Keratinocyte (primary cell): ENCODE measurements at regions not wholly inside any gene's neighbourhood (a gene's known extent, or its start where the extent isn't known, plus 50 kb on each side); places are given as distances from the start of the nearest gene placed in this dataset.

Source experiments
- DNase-seq: peaks from one replicate; pipeline ENCODE4 v3.0.0-alpha.2; 2011; ENCODE audit warnings: low read depth, missing footprints, low spot score
- FAIRE-seq: peaks from 2 replicates; lab custom pipeline; 2011; peaks lifted over from hg19 to GRCh38; lab: Jason Lieb, UNC
- H2AFZ ChIP-seq: 2 replicates; pipeline ENCODE4 v1.6.0; 2012; ENCODE audit warnings: low read length, control low read depth, inconsistent platforms; ENCODE audit not compliant: control insufficient read depth
- H3K27ac ChIP-seq: 2 replicates; pipeline ENCODE4 v1.5.1; 2011; ENCODE audit warnings: low read length; ENCODE audit not compliant: control insufficient read depth, insufficient read depth
- H3K27me3 ChIP-seq: 3 replicates; pipeline ENCODE4 v1.6.0; 2011; ENCODE audit warnings: low read length; ENCODE audit not compliant: control insufficient read depth, insufficient read depth; ENCODE audit errors: extremely low read depth
- H3K36me3 ChIP-seq, 2 experiments: 2 replicates in 1 of 2; 3 replicates in 1 of 2; pipeline ENCODE4 v1.5.1; 2011; ENCODE audit warnings: low read length in 2 of 2, mild to moderate bottlenecking in 1 of 2; ENCODE audit not compliant: control insufficient read depth in 2 of 2, insufficient read depth in 2 of 2; ENCODE audit errors: extremely low read depth in 1 of 2
- H3K4me1 ChIP-seq: 3 replicates; pipeline ENCODE4 v1.5.1; 2011; ENCODE audit warnings: low read length; ENCODE audit not compliant: control insufficient read depth, insufficient read depth; ENCODE audit errors: extremely low read depth
- H3K4me2 ChIP-seq: 3 replicates; pipeline ENCODE4 v1.6.0; 2011; ENCODE audit warnings: low read depth, low read length; ENCODE audit not compliant: control insufficient read depth, insufficient read depth; ENCODE audit errors: extremely low read depth
- H3K4me3 ChIP-seq, 3 experiments: fragments of 200-600 bp in 1 of 3; sonication (generic) in 1 of 3; 2 replicates in 2 of 3; 3 replicates in 1 of 3; pipeline ENCODE4 v1.5.1; 2011 to 2016; ENCODE audit warnings: low read length in 3 of 3, mild to moderate bottlenecking in 3 of 3, control low read depth in 2 of 3, inconsistent platforms in 1 of 3, low read depth in 1 of 3, mixed read lengths in 1 of 3, mixed run types in 1 of 3, moderate library complexity in 1 of 3; ENCODE audit not compliant: control insufficient read depth in 2 of 3, insufficient read depth in 2 of 3; ENCODE audit errors: extremely low read depth in 1 of 3
- H3K79me2 ChIP-seq: 2 replicates; pipeline ENCODE4 v1.6.0; 2012; ENCODE audit warnings: low read length; ENCODE audit not compliant: control insufficient read depth, insufficient read depth
- H3K9ac ChIP-seq: 3 replicates; pipeline ENCODE4 v1.6.0; 2011; ENCODE audit warnings: low read length; ENCODE audit not compliant: control insufficient read depth, insufficient read depth; ENCODE audit errors: extremely low read depth
- H3K9me1 ChIP-seq: 3 replicates; pipeline ENCODE4 v1.6.0; 2011; ENCODE audit warnings: low read length; ENCODE audit not compliant: control insufficient read depth, insufficient read depth; ENCODE audit errors: extremely low read depth
- H3K9me3 ChIP-seq: 2 replicates; pipeline ENCODE4 v1.5.1; 2012; ENCODE audit warnings: low read depth, low read length; ENCODE audit not compliant: control insufficient read depth
- H4K20me1 ChIP-seq: 3 replicates; pipeline ENCODE4 v1.6.0; 2011; ENCODE audit warnings: low read length; ENCODE audit not compliant: control insufficient read depth, insufficient read depth; ENCODE audit errors: extremely low read depth
- EZH2 ChIP-seq: IDR thresholded peaks from one replicate; pipeline ENCODE4 v1.6.1; 2012; ENCODE audit warnings: inconsistent platforms, mild to moderate bottlenecking, low read length, moderate library complexity
- dilution Hi-C: fragments of 300-500 bp; cut with MboI; formaldehyde crosslinking; loops from one replicate; pipeline ENCODE4 v1.7.0; 2020; ENCODE audit warnings: low sequenced_read_pairs; ENCODE audit not compliant: extremely low pct_ligation_motif_present
- TF ChIP-seq, protein P1 (sequence below), 3 experiments: IDR thresholded peaks in 1 of 3; conservative IDR thresholded peaks in 1 of 3; optimal IDR thresholded peaks in 1 of 3; 2 replicates in 2 of 3; 3 replicates in 1 of 3; pipeline versions ENCODE3 to v1.5.1; 2011; ENCODE audit warnings: low read length in 3 of 3, mild to moderate bottlenecking in 3 of 3, moderate library complexity in 2 of 3, control low read depth in 1 of 3, inconsistent platforms in 1 of 3; ENCODE audit not compliant: insufficient read depth in 2 of 3; ENCODE audit errors: extremely low read depth in 1 of 3

DNA sequence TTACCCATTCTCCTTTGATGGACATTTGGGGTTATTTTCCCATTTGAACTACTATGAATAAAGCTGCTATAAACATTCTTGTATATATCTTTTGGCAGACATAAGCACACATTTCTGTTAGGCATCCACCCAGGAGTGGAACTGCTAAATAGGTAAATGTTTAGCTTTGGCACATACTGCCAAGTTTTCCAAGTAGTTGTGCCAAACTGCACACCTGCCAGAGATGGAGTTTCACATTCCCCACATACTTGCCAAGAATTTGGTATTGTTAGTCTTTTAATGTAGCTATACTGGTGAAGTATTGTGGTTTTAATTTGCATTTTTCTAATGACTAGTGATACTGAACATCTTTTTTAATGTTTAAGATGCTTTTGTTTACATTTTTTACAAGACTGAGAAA is 201.0 kb downstream of the GXYLT1 start:
- no peak overlapping the region for H3K4me3 ChIP-seq
- no peak overlapping the region for H3K4me2 ChIP-seq
- no peaks in the 10 kb centered on the region for H3K27me3 ChIP-seq
- no peak for FAIRE-seq
- H3K4me1 ChIP-seq = no peaks in the 10 kb centered on the region
- H3K9ac ChIP-seq = no peak overlapping the region
- no peaks in the 10 kb centered on the region for H4K20me1 ChIP-seq
- H2AFZ ChIP-seq = no peak overlapping the region
- H3K9me1 ChIP-seq = no peaks in the 10 kb centered on the region
- no peaks in the 10 kb centered on the region for H3K36me3 ChIP-seq
- no peak overlapping the region for H3K27ac ChIP-seq
- peaks cover 2% of the 10 kb centered on the region for H3K9me3 ChIP-seq
- no peak for DNase-seq
- H3K79me2 ChIP-seq = no peaks in the 10 kb centered on the region
- dilution Hi-C loops = no loop called here
- TF ChIP-seq, protein P1, sequence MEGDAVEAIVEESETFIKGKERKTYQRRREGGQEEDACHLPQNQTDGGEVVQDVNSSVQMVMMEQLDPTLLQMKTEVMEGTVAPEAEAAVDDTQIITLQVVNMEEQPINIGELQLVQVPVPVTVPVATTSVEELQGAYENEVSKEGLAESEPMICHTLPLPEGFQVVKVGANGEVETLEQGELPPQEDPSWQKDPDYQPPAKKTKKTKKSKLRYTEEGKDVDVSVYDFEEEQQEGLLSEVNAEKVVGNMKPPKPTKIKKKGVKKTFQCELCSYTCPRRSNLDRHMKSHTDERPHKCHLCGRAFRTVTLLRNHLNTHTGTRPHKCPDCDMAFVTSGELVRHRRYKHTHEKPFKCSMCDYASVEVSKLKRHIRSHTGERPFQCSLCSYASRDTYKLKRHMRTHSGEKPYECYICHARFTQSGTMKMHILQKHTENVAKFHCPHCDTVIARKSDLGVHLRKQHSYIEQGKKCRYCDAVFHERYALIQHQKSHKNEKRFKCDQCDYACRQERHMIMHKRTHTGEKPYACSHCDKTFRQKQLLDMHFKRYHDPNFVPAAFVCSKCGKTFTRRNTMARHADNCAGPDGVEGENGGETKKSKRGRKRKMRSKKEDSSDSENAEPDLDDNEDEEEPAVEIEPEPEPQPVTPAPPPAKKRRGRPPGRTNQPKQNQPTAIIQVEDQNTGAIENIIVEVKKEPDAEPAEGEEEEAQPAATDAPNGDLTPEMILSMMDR (optimal IDR thresholded peaks at IDR 0.05 in 1 of 3, IDR thresholded peaks at IDR 0.05 in 1 of 3, conservative IDR thresholded peaks at IDR 0.05 in 1 of 3; ENCODE audit: extremely low read depth in 1 of 3, insufficient read depth in 2 of 3, low read length in 3 of 3) = no peak
- TF ChIP-seq EZH2 = no peak

DNA sequence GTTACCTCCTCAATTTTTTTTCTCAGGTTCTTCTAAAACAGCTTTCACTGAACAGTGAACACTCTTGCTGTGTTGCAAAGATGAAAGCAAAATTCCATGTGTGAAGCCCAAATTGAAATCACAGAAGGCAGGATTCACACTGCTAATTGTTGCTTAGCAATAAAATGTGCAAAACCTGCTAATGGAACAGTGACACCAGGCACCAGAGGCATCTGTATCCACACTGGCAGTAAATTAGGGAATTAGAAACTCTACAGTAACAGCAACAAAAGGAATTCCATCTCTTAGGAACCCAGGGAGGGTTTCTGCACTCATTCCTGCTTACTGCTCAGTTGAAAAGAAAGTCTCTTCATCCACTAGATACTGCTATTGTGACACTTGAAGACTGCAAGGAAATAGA is 202.3 kb downstream of the GXYLT1 start:
- Histone ChIP-seq H3K4me3 (no peak overlapping the region), H4K20me1 (no peaks in the 10 kb centered on the region), H3K9me3 (peaks cover 2% of the 10 kb centered on the region), H2AFZ (no peak overlapping the region), H3K9ac (no peak overlapping the region), H3K9me1 (no peaks in the 10 kb centered on the region), H3K4me2 (no peak overlapping the region), H3K4me1 (no peaks in the 10 kb centered on the region), H3K27ac (no peak overlapping the region), H3K27me3 (no peaks in the 10 kb centered on the region), H3K36me3 (no peaks in the 10 kb centered on the region), H3K79me2 (no peaks in the 10 kb centered on the region)
- TF ChIP-seq, protein P1 (optimal IDR thresholded peaks at IDR 0.05 in 1 of 3, IDR thresholded peaks at IDR 0.05 in 1 of 3, conservative IDR thresholded peaks at IDR 0.05 in 1 of 3; ENCODE audit: extremely low read depth in 1 of 3, insufficient read depth in 2 of 3, low read length in 3 of 3) = no peak
- TF ChIP-seq EZH2 = no peak
- DNase-seq = no peak
- no peak for FAIRE-seq
- dilution Hi-C loops = no loop called here
